ENCODE measurements at regions not wholly inside any gene's neighbourhood (a gene's known extent, or its start where the extent isn't known, plus 50 kb on each side); places are given as distances from the start of the nearest gene placed in this dataset.
"Not testable (repeated sequence)": the region's sequence is repeated elsewhere in the genome, so short reads cannot be mapped to it uniquely, and the experiment has no call there.

DNA sequence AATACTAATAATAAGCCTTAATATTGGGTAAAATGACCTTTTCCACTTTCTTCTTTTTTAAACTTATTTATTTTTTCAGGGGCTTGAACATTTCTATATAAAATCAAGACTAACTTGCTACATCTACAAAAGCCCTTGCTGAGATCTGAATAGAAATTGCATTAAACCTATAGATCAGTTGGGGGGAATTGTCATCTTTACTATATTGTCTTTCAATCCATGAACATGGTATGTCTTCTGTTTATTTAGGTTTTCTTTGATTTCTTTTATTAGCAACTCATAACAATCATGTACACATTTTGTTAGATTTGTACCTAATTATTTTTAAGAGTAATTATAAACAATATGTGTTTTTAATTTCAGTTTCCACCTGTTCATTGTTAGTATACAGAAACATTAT, 96.4 kb upstream of the SLC22A23 start:
- DNase-seq (ENCODE audit: low read depth in 2 of 2) = no peak

DNA sequence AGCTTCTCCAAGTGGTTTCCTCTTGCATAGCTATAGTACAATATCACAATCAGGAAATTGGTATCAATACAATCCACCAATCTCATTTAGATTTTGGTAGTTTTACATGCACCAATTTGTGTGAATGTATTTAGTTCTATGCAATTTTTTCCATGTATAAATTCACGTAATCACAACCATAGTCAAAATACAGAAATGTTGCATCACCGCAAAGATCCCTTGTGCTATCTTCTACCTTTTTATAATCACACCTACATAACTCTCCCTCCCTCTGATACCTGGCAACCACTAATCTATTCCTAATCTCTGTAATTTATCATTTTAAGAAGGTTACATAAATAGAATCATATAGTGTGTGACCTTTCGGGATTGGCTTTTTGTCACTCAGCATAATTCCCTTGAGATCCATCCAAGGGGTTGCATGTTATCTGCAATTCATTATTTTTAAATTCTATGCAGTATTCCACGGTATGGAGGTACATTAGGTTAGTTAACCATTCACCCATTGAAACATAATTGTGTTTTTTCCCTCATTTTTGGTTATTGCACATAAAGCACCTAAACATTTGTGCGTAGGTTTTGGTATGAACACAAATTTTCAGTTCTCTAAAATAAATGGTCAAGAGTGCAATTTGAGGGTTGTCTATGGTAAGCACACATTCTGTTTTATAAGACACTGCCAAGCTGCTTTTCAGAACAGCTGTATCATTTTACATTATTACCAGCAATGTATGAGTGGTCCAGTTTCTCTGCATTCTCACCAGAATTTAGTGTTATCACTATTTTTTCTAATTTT, 95.1 kb upstream of the SLC22A23 start:
- no peak for DNase-seq (ENCODE audit: low read depth in 2 of 2)

DNA sequence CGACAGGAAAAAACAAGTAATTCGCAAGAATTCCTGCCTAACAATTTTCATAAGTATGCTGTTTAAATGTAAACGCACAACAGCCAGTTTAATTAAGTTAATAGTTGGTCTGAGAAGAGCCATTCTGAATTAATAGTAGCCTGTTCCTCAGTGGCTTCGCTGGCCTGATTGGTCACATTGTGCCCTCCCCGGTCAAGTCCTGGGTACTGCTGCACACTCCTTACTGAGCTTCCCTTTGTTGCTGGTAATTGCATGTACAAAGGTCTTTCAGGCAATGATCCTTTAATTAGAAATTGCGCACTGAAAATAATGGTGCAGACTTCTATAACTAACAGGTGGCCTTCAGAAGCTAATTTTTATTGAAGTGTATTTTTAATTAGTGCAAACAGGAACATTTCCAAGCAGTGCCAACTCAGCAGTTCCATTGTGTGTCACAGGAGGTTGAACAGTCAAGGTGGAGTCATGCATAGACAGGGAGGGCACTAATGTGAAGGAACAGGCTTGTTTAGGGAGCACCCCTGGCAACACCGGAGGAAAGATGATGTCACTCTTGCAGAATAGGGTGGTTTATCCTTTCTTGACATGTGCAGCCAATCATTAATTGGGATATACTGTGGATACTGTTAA, 92.6 kb upstream of the SLC22A23 start:
- no peak for DNase-seq (ENCODE audit: low read depth in 2 of 2)

DNA sequence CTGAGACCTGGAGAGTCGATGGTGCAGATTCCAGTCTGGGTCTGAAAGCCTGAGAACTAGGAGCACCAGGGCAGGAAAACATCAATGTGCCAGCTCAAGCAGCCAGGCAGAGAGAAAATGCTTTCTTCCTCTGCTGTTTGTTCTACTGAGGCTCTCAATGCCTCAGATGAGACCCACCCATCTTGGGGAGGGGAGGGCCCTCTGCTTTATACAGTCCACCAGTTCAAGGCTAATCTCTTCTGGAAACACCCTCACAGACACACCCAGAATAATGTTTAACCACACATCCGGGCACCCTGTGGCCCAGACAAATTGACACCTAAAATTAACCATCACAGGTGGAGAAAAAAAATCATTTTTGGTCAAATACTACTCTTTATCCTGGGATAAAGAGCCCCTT, 89.3 kb upstream of the SLC22A23 start:
- no peak for DNase-seq (ENCODE audit: low read depth in 2 of 2)

DNA sequence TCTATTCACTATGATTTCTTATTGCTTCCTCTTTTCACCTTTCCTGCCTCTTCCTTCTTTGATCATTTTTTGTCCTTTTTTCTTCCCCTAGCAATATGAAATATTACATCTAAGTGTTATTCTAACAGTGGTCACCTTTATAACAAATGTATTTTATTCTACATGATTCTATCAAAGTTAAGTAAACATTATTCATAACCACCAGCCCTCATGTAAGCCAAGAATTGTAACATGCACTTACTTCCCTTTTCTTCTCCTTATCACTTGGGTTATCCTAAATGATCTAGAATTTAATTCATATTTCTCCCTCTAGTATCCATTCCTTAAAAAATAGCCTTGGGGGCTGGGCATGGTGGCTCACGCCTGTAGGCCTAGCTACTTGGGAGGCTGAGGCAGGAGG, 88.3 kb upstream of the SLC22A23 start:
- DNase-seq (ENCODE audit: low read depth in 2 of 2) = no peak

DNA sequence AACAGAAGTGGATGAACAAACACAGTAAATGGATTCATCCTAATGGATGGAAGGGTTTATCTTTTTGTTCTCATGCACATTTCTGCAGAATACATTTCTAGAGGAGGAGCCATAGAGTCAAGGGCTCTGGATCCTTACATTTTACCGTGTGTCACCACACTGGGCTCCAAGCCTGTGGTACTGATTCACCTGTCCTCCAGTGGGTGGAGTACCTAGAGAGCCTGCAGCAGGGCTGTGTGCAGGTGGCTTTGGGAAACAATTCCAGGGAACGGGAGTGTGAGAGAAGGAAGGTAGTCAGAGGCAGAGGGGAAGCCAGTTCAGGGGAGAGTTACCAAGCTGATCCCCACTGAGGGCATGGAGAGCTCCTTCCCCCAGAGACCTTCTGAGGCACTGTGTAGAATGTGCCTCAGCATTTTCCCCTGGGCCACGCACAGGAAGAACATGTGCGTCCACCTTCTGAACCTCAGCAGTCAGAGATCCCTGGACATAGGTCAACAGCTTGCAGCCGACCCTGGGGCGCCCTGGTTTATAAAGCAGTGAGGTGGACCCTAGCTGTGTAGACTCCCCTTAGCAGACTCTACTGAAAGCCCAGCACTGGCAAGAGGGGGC, 85.3 kb upstream of the SLC22A23 start:
- no peak for DNase-seq (ENCODE audit: low read depth in 2 of 2)

DNA sequence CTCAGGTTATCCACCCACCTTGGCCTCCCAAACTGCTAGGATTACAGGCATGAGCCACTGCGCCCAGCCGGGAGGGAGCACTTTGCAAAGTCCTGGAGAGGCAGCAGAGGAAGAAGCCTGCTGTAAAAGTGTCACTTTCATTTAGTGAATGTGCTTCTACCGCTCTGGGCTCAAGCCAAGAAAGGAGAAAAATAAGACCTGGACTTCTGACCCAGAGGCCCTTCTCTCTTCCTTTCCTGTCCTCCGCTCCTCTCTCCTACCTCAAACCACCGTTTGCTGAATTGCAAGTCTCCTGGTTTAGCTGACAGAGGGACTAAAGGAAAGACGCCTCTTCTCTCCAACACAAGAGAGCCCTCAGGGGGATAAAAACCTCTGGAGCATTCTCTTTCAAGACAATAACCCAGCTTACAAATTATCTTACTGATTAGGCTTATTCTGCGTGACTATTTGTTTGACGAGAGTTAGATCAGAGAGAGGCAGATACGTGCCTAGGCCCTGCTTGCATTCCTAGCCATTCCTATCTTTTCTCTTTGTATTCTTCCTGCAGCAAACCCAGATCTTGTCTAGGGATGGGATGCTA, 84.2 kb upstream of the SLC22A23 start:
- DNase-seq (ENCODE audit: low read depth in 2 of 2) = no peak

DNA sequence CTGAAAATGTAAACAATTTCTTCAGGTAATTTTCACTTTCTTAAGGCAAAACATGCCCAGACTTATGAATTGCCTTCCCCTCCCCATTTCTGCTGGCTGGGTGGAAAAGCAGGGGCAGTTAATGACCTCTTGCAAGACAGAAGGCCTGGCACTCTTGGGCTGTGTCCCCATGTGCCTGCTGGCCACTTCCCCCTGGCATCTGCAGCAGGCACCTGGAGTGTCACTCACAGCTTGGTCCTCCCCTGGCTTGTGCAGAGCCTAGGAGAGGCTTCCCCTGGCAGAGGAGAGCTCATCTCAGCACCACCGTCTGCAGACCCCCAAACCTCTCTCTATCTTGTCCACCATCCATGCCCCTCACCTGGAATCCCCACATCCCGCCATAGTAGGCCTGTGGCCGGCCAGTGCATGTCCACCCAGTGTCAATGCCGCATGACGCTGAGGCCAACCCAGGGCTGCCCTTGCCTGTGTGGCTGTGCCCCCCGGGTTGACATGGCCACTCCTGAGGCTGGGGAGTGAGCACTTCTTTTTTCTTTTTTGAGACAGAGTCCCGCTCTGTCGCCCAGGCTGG, 83.5 kb upstream of the SLC22A23 start:
- no peak for DNase-seq (ENCODE audit: low read depth in 2 of 2)

DNA sequence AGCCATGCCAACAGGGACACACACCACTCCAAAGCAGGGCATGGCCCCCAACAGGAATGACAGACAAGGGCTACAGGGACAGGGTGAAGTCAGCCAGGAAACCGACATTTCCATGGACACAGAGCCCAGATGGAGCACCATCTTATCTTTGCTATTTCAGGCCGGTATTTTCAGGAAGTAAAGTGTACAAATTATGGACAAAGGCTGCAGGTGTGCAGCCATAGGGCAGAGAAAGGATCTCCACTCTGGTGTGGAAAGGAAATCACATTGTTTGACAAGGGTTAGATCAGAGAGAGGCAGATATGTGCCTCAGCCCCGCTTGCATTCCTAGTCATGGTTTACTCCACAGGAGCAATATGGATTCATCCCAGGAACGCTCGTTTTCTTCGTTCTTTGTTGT, 81.7 kb upstream of the SLC22A23 start:
- no peak for DNase-seq (ENCODE audit: low read depth in 2 of 2)

DNA sequence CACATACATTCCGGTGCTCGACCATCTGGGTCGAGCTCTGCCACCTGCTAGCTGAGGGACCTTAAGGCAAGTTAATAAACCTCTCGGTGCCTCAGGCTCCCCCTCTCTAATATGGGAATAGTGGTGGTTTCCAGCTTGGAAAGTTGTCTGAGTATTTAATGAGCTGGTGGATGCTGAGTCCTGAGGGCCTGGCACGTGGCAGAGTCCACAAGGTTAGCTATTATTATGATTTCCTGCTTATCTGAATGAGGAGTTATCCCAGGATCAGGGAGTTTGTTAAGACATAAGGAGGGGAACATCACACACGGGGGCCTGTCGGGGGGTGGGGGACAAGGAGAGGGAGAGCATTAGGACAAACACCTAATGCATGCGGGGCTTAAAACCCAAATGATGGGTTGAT, 80.1 kb upstream of the SLC22A23 start:
- DNase-seq (ENCODE audit: low read depth in 2 of 2) = no peak

DNA sequence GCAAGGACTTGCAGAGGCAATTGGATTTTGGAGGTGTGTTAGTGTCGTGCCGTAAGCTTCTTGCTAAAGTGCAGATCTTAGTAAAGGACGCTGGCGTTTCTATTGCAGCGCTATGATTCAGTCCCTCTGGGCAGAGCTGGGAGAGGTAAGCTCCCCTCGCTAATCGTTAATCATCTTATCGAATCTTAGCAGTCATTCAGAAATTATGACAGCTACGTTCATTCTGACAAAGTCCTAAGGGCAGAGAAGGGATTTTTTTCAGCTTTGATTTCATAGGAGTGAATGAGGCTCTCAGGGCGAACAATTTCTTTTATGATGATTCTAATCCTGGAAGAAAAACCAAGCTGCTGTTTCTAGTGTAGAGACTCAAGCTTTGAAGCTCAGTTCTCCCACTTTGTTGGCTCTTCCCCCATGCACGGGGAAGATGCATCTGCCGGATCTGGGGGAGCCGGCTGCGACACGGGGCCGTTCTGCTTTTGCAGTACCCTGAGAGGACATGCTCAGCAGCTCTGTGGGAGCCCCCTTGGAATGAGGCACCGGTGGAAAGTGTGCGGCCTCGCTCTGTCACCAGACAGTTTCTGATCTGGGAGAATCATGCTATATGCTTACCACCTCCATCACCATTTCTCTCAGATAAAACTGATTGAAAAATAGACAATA, 79.1 kb upstream of the SLC22A23 start:
- no peak for DNase-seq (ENCODE audit: low read depth in 2 of 2)

DNA sequence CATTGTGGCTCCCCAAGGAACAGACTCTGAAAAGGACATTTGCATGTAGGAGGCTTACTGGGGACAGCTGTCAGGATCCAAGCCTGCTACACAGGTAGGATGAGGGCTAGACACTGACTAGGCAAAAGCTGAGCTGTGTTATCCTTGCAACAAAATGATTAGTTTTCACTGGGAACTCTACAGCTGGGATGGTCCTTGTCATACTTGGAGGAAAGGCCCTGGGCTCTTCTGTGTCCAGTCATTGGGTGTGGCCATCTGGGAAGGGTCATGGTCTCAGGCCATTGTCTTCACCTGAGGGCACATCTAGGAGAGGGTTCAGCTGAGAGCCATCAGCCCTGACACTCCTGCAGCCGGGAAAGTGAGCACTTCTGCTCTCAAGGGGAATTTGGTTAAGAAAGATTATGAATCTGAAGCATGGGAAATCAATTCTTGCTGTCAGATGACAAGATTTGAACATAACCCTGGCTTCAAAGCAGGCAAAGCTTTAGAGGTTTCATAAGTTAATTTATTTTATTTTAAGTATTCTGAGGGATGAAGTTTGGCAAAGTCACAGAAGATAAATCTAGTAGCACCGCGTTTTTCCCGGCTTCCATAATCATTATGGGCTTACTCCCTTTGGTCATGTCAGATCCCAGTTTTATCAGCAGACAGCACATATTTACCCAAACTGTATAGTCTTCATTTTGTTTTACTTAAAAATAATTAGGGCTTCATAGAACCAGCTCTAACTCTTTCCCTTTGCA, 78.4 kb upstream of the SLC22A23 start:
- DNase-seq (ENCODE audit: low read depth in 2 of 2) = no peak

DNA sequence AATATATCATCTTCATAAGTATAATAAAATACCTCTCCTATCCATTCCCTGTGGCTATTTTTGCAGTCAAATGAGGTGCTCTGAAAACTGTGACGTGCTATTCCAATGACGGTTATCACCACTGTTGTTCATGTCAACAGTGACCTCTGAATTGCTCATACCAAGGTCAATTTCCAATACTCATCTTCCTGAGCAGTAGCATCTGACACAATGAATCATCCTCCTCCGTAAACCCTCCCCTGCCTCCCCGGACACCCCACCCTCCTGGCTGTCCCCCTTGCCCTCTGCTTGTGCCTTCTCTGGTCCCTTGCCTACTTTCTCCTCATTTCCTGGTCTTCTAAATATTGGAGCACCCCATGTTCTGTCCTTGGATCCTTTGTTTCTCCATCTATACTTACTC, 77.7 kb upstream of the SLC22A23 start:
- no peak for DNase-seq (ENCODE audit: low read depth in 2 of 2)

DNA sequence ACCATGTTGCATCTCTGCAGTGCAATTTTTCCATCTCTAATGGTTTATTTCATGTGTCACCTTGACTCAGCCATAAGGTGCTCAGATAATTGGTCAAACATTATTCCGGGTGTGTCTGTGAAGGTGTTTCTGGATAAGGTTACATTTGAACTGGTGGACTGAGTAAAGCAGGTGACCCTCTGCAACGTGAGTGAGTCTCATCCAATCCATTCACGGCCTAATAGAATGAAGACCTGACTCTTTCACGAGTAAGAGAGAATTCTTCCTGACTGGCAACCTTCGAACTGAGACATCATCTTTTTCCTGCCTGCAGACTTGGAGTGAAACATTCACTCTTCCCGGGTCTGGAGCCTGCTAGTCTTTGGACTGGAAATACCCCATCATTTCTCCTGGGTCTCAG, 77.1 kb upstream of the SLC22A23 start:
- DNase-seq (ENCODE audit: low read depth in 2 of 2) = no peak

DNA sequence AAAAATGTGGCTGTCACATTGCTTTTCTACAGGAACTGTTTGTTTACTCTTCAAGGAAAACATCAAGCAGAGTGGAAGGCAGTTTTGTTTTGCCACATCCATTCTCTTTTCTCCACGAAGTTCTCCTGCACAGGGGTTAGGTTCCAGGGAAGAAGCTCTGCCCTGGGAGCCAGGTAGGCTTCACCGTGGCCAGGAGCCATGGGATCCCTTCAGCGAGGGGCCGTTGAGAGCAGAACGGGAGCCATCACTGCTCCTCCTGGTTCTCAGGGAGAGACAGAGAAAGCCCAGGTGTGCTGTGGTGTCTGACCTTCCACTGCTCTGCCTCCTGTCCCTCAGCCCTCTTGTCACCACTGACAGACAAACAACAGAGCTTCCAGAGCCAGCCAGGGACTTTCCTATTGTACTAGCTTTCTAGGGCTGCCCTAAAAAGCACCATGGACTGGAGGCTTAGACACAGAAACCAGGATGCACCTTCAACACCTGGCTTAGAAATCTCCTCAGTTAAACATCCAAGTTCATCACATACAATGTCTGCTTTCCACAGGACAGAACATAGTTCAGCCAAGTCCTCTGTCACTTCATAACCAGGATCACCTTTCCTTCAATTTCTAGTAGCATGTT, 75.6 kb upstream of the SLC22A23 start:
- DNase-seq (ENCODE audit: low read depth in 2 of 2) = no peak

DNA sequence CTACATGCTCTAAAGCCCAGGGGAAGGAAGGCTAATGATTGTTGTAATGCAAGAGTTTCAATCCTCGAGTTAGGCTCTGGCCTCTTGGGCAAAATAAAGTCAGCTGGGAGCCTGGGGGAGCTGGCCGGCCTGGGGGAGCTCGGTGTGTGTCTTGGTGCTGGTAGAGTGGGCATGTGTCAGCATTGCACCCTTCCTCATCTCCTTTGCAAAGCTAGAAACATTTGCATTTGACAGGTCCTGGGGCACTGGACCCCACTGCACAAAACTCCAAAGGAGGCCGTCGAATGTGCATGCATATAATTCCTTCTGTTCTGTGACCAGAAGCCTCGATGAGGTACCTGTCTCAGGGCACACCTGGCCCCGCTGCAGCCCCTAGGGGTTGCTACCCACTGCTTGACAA, 74.6 kb upstream of the SLC22A23 start:
- no peak for DNase-seq (ENCODE audit: low read depth in 2 of 2)

DNA sequence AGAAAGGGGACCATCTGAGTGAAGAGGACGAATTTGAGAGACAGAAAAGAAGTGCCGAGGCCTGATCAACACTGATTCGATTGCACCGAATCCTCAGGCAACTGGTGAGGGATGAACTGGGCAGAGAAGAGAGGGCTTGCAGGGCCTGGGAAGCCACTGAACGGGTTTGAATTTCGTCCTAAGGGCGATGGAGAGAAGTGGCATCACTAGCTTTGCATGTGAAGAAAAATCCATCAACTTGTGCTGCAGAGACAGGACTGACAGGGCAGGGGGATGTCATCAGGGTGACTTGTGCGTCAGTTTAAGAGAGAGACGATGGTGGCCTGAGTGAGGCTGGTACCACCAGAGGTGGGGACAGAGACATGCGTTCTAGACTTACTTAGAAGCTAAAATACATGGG, 73.7 kb upstream of the SLC22A23 start:
- DNase-seq (ENCODE audit: low read depth in 2 of 2) = no peak

DNA sequence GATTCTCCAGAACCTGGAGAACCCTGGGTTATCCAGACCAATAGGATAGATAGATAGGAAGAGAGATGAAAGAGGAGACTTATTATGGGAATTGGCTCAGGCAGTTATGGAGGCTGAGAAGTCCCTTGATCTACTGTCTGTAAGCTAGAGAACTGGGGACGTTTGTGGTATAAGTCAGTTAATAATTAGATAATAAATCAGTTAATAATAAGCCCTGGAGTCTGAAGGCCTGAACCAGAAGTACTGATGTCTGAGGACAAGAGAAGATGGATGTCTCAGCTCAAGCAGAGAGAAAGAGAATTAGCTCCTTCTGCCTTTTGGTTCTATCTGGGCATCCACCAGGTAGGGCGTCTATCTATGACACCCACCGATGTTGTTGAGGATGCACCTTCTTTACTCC, 72.9 kb upstream of the SLC22A23 start:
- DNase-seq (ENCODE audit: low read depth in 2 of 2) = no peak

DNA sequence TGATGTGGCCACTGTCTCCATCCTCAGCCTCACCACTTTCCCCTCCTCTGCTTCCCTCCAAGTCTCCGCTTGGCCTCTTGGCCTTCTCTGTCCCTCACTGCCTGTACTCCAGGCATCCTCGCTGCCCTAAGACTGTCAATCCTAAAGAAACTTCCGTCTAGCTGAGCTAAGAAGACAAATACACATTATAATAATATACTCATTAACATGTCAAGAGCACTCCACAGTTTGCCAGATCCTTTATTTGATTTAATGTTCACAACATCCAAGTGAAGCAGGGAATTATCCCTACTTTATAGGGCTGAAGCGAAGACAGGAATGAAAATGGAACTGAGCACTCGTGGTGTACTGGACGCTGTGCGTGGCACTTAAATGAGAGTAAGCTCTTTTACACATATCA, 72.4 kb upstream of the SLC22A23 start:
- no peak for DNase-seq (ENCODE audit: low read depth in 2 of 2)

DNA sequence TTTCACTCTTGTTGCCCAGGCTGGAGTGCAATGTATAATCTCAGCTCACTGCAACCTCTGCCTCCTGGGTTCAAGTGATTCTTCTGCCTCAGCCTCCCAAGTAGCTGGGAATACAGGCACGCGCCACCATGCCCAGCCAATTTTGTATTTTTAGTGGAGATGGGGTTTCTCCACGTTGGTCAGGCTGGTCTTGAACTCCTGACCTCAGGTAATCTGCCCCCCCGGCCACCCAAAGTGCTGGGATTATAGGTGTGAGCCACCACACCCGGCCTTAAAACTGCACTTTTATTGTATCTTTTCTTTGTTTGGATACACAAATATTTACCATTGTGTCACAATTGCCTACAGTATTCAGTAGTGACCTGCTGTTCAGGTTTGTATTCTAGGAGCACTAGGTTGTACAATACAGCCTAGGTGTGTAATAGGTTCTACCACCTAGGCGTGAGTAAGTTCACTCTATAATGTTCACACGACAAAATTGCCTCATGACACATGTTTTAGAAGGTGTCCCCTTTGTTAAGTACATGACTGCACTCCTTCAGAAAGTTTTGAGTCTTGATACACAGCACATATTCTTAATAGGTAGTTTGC, 71.3 kb upstream of the SLC22A23 start:
- not testable (repeated sequence) for DNase-seq (ENCODE audit: low read depth in 2 of 2)

DNA sequence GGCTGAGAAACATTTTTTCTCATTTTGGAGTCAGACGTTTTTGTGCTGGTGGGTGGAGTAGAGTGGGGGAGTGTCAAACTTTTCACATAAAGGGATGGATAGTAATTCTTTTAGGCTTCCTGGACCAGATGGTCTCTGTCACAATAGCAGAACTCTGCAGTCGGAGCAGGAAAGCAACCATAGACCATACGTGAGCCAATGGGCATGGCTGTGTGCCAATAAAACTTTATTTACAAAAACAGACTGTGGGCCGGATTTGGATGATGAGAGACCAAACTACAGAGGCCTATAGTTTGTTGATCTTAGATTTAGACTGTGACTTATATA, 70.8 kb upstream of the SLC22A23 start:
- DNase-seq (ENCODE audit: low read depth in 2 of 2) = no peak

All from fibroblast of skin of left quadriceps (primary cell).